ENCODE measurements at regions not wholly inside any gene's neighbourhood (a gene's known extent, or its start where the extent isn't known, plus 50 kb on each side); places are given as distances from the start of the nearest gene placed in this dataset.

GRCh38 chr14:48686650-48687049, 899.5 kb downstream of the RPS29 start:
- DNase-seq (ENCODE audit: low spot score) = no peak
- no peak for TF ChIP-seq CTCF (IDR thresholded peaks at IDR 0.05; ENCODE audit: extremely low read depth, missing control alignments)

- TF ChIP-seq CTCF (IDR thresholded peaks at IDR 0.05; ENCODE audit: extremely low read depth, missing control alignments) = no peak
- no peak for DNase-seq (ENCODE audit: low spot score)
Measured at GRCh38 chr14:48672506-48672905, 913.7 kb downstream of the RPS29 start.

GRCh38 chr14:48670939-48671338, 915.2 kb downstream of the RPS29 start:
- no peak for TF ChIP-seq CTCF (IDR thresholded peaks at IDR 0.05; ENCODE audit: extremely low read depth, missing control alignments)
- DNase-seq (ENCODE audit: low spot score) = no peak

- TF ChIP-seq CTCF (IDR thresholded peaks at IDR 0.05; ENCODE audit: extremely low read depth, missing control alignments) = no peak
- no peak for DNase-seq (ENCODE audit: low spot score)
Measured at GRCh38 chr14:48665077-48665784, 920.9 kb downstream of the RPS29 start.

GRCh38 chr14:48643241-48643640, 942.9 kb downstream of the RPS29 start:
- no peak for DNase-seq (ENCODE audit: low spot score)
- no peak for TF ChIP-seq CTCF (IDR thresholded peaks at IDR 0.05; ENCODE audit: extremely low read depth, missing control alignments)

GRCh38 chr14:48628870-48629269, 953.5 kb upstream of the MDGA2 start:
- no peak for TF ChIP-seq CTCF (IDR thresholded peaks at IDR 0.05; ENCODE audit: extremely low read depth, missing control alignments)
- DNase-seq (ENCODE audit: low spot score) = no peak

GRCh38 chr14:48622980-48623379, 947.6 kb upstream of the MDGA2 start:
- no peak for DNase-seq (ENCODE audit: low spot score)
- TF ChIP-seq CTCF (IDR thresholded peaks at IDR 0.05; ENCODE audit: extremely low read depth, missing control alignments) = no peak

Data from GM20000 (cell line).